NCI-H82 treated with DMSO at 0.1 percent for 48 hours (cell line): ENCODE measurements at regions not wholly inside any gene's neighbourhood (a gene's known extent, or its start where the extent isn't known, plus 50 kb on each side); places are given as distances from the start of the nearest gene placed in this dataset.
"Not testable (repeated sequence)": the region's sequence is repeated elsewhere in the genome, so short reads cannot be mapped to it uniquely, and the experiment has no call there.

Experiments used
- DNase-seq: peaks from one replicate; lab custom pipeline; 2025; ENCODE audit not compliant: unreplicated experiment; lab: John Stamatoyannopoulos, UW

- no peak for DNase-seq
Observed at GRCh38 chr5:92002721-92003274, 619.7 kb upstream of the ARRDC3 start.

- no peak for DNase-seq
Observed at GRCh38 chr5:91998774-91999173, 615.7 kb upstream of the ARRDC3 start.

DNA sequence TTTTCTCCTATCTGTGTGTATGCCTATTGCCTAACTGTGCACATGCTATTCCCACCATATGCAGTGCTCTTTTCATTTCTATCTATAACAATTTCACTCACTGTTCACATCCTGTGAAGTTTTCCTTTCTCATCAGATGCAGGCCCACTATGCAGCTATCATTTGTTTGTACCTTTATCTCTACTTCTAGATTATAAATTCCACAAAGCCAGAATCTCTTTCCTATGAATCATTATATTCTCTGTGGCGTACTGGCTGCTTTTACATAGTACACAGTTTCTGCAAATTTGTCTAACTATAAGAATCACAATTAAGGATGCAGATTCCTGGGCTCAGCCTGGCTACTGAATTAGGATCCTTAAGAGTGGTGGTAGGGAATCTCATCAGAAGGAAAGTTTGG is 600.8 kb upstream of the ARRDC3 start:
- no peak for DNase-seq

DNA sequence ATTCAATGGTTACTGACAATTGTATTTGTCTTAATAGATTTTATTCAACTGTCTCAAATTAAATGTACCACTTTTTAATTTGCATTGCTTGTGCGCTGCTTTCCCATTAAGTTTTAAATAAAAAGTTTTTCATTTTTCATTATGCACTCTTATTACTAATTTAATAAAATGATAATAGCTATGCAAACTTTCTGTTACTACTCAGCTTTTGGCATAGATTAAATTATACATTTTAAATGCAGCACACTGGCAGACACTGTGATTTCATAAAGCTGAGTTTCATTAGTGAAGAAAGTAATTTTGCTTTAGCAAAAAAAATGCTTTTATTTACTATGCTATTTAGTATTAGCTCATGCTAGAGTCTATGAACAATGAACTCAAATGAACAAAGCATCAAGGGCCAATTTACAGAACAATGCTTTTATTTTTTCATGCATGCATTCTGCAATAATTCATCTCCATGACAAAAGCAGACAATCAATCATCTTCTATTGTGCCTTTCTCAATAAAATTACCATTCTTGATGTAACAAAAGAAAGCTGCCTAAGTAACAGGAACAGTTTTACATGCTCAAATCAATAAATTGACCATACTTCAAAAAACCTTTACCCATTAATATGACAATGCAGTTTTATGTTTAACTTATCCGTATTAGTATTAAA is 595.2 kb upstream of the ARRDC3 start:
- DNase-seq = no peak

DNA sequence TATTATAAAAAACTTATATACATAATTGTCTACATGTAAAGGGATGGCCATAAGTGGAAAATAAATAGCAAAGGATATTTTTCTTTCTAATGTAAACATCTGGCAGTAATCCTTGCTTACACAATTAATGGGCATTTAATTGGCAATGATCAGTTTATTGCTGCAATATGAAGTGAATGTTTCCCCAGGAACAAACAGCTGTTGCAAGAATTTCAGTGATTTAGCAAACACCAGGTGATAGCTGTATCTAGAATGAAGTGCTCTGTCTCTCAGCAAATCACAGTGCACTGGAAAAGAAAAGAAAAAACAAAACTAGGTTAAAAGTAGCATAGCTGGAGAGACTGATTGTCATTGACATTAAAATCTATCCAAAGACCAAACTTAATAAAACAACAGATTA is 594.5 kb upstream of the ARRDC3 start:
- DNase-seq = no peak

DNA sequence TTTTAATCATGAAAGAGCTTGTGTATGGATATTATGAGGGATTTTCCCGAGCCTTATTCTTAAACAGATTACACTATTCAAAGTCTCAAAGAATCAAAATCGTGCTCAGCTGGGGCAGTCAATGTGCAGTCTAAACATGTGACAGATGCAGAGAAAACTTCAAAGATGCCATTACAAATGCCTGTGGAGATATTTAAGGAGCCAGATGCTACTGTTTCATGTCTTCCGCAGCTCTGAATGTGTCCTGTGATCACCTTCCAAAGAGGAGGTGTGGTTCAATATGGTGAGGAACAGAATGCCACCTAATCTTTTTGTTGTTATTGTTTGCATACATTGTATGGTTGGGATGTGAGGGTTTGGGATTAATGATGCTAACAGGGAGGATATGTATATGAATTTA is 593.3 kb upstream of the ARRDC3 start:
- no peak for DNase-seq

GRCh38 chr5:91963166-91963565 is 580.0 kb upstream of the ARRDC3 start:
- no peak for DNase-seq

GRCh38 chr5:91957666-91958065 is 574.5 kb upstream of the ARRDC3 start:
- DNase-seq = no peak

DNA sequence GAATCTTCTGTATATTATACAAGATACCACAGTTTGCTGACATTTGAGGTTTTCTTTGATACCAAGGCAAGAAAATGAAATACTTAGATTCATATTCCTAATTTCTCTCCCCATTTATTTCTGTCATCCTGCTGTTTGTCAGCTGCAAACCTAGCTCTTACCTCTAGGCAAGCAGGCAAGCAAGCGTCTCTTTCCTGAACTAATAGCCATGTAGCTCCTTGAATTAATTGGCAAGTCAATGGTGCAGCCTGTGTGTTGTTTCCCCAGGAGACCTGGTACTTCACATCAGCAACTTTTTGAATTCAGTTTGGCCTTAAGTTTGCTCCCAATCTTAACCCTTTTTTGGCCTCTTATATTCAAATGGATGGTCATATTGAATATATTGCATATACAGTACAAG is 573.6 kb upstream of the ARRDC3 start:
- DNase-seq = no peak

- DNase-seq = no peak
Observed at GRCh38 chr5:91955610-91956009, 572.5 kb upstream of the ARRDC3 start.

DNA sequence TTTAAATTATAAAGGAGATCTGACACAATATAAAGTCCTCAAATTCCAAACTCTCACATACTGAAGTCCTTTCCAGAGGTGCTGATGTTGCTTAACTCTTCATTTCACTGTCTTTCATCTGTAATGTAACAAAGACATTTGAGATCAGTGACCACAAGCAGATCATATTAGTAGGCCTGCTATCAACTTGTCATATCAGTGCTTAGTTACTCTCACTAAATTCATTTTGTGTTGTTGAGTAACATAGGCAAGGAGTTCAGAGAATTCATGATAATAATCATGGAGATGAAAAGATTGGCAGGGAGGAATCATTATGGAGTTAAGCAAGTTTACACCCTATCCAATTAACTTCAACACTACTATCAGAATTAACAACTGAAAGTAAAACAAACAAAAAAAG is 571.0 kb upstream of the ARRDC3 start:
- DNase-seq = no peak

GRCh38 chr5:91950328-91950727 is 567.2 kb upstream of the ARRDC3 start:
- DNase-seq = no peak

GRCh38 chr5:91946870-91947269 is 563.8 kb upstream of the ARRDC3 start:
- no peak for DNase-seq

DNA sequence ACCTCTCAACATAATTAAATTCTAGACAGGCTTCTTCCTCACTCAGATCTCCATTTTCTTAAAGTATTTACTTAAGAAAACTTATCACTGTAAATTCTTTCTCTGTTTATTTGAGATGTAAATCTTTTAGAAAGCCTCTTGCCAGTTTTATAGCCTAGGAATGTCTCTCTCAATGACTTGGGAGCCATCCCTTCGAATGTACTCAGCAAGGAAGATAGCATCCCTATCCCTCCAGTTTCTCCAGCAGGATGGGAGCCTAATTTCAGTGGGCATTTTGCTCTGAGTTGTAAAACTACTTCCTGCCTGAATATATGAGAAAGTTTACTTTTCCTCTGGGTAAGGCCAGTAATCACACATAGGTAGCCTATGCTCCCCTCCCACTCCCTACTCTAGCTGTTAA is 558.5 kb upstream of the ARRDC3 start:
- DNase-seq = no peak

GRCh38 chr5:91938441-91938840 is 555.3 kb upstream of the ARRDC3 start:
- DNase-seq = no peak

DNA sequence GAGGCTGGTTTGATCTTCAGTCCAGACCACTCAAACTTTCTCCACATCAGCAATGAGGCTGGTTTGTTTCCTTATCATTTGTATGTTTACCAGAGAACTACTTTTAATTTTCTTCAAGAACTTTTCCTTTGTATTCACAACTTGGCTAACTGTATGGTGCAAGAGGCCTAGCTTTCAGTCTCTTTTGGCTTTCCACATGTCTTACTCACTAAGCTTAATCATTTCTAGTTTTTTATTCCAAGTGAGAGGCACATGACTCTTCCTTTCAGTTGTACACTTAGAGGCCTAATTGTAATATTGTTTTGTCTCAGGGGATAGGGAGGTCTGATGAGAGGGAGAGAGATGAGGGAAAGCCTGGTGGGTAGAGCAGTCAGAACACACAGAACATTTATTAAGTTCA is 554.0 kb upstream of the ARRDC3 start:
- no peak for DNase-seq

DNA sequence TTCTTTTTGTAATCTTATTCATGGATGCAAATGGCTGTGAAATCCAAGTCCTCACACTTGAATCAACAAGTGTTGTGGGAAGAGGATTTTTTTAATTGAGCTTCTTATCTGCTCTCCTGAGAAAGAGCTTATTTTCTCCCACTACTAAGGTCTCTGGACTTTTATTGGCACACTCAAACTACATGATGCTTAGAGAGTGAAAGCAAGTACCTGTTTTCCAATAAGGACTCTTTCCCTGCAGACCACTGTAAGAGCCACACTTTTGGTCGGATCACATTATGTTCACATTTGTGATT is 546.4 kb upstream of the ARRDC3 start:
- DNase-seq = no peak

DNA sequence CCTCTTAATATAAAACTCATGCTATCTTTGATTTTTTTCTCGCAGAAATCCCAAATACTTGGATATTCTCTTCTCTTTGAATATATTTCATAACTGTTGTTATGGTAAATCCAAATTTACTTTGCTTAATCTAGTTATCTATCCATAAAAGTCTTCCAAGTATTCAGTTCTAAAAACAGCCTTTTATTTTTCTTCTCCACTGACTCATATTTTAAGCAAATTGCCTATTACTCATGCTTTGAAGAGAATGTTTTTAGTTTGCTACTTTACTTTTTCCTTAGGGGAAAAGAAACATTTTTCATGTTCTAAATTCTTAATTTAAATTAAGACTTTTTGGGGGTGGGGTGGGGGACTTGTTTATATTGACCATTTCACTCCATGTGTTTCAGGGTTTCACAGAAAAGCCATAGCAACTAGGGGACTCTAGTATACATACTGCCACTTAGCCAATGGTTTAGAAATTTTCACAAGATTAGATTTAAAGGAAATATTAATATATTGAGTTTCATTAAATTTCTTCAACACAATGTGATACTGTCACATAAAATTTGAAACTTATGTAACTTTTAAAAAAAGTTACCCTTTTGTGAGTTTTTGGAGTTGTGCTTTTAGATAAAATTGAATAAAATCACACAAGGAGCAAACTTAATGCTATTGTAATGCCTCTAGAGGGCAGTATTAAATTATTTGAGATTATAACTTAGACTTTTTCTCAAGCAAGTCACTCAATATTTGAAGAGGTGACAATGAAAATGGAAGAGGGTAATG is 545.8 kb upstream of the ARRDC3 start:
- DNase-seq = no peak

GRCh38 chr5:91927439-91927838 is 544.3 kb upstream of the ARRDC3 start:
- no peak for DNase-seq

- no peak for DNase-seq
Observed at GRCh38 chr5:91925249-91925648, 542.1 kb upstream of the ARRDC3 start.

GRCh38 chr5:91917037-91917814 is 534.1 kb upstream of the ARRDC3 start:
- not testable (repeated sequence) for DNase-seq

DNA sequence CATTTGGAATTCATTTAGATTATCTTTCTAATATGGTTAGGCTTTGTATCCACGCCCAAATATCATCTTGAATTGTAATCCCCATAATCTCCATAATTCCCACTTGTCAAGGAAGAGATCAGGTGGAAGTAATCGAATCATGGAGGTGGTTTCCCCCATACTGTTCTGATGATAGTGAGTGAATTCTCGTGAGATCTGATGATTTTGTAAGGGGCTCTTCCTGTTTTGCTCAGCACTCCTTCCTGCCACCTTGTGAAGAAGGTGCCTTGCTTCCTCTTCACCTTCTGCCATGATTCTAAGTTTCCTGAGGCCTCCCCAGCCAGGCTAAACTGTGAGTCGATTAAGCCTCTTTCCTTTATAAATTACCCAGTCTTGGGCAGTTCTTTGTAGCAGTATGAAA is 527.5 kb upstream of the ARRDC3 start:
- no peak for DNase-seq
